MV-4-11 (cell line): ENCODE measurements at regions not wholly inside any gene's neighbourhood (a gene's known extent, or its start where the extent isn't known, plus 50 kb on each side); places are given as distances from the start of the nearest gene placed in this dataset.

Source experiments
- DNase-seq: peaks from one replicate; lab custom pipeline; 2025; lab: John Stamatoyannopoulos, UW

- no peak for DNase-seq
Observed at GRCh38 chr12:92089559-92089958, 56.1 kb downstream of the BTG1 start.

GRCh38 chr12:92088805-92089204 is 56.8 kb downstream of the BTG1 start:
- DNase-seq: peak; percentile 17

- DNase-seq: no peak
Observed at GRCh38 chr12:92085736-92086040, 60.0 kb downstream of the BTG1 start.

GRCh38 chr12:92085040-92085735 is 60.5 kb downstream of the BTG1 start:
- DNase-seq: no peak

GRCh38 chr12:92080911-92081285 is 64.7 kb downstream of the BTG1 start:
- DNase-seq: no peak

- DNase-seq: no peak
Observed at GRCh38 chr12:92079054-92079385, 66.6 kb downstream of the BTG1 start.

GRCh38 chr12:92078167-92079053 is 67.2 kb downstream of the BTG1 start:
- peak; percentile 59 for DNase-seq

- DNase-seq: no peak
Observed at GRCh38 chr12:92077530-92077929, 68.1 kb downstream of the BTG1 start.

- DNase-seq: no peak
Observed at GRCh38 chr12:92076101-92076500, 69.5 kb downstream of the BTG1 start.

- no peak for DNase-seq
Observed at GRCh38 chr12:92075425-92075914, 70.2 kb downstream of the BTG1 start.

- no peak for DNase-seq
Observed at GRCh38 chr12:92074889-92075288, 70.8 kb downstream of the BTG1 start.

- no peak for DNase-seq
Observed at GRCh38 chr12:92073094-92073493, 72.6 kb downstream of the BTG1 start.

- DNase-seq: no peak
Observed at GRCh38 chr12:92072112-92072511, 73.5 kb downstream of the BTG1 start.

- DNase-seq: peak; percentile 98
Observed at GRCh38 chr12:92070864-92071445, 74.7 kb downstream of the BTG1 start.

GRCh38 chr12:92070054-92070863 is 75.4 kb downstream of the BTG1 start:
- DNase-seq: no peak

GRCh38 chr12:92068459-92068858 is 77.2 kb downstream of the BTG1 start:
- peak; percentile 12 for DNase-seq

- DNase-seq: no peak
Observed at GRCh38 chr12:92065639-92066038, 80.0 kb downstream of the BTG1 start.

GRCh38 chr12:92065018-92065499 is 80.6 kb downstream of the BTG1 start:
- DNase-seq: no peak

GRCh38 chr12:92064422-92064821 is 81.2 kb downstream of the BTG1 start:
- no peak for DNase-seq

- no peak for DNase-seq
Observed at GRCh38 chr12:92063641-92064040, 82.0 kb downstream of the BTG1 start.

- no peak for DNase-seq
Observed at GRCh38 chr12:92062539-92063493, 82.8 kb downstream of the BTG1 start.
